ENCODE measurements at regions not wholly inside any gene's neighbourhood (a gene's known extent, or its start where the extent isn't known, plus 50 kb on each side); places are given as distances from the start of the nearest gene placed in this dataset.

GRCh38 chr13:31885994-31886393 lies 145.6 kb upstream of the FRY start:
- ChIA-PET CTCF (interaction anchor here in 1 of 2 donors (0.6 kb wide), 1 partner anchor 523 kb away, joined by 3 read pairs; no protein-coding TSS in a partner anchor), POLR2A (no interaction called here)
- H3K27ac Mint-ChIP-seq, result no peak overlapping the region
- DNase-seq, result no peak
- Histone ChIP-seq H3K36me3 (ENCODE audit: control insufficient read depth in 2 of 2, extremely low read depth in 1 of 2, insufficient read depth in 1 of 2, low read length in 1 of 2) (no peaks in the 10 kb centered on the region), H3K9me3 (no peaks in the 10 kb centered on the region), H3K4me3 (ENCODE audit: control insufficient read depth in 1 of 2, extremely low read depth in 1 of 2, low read length in 1 of 2) (no peak overlapping the region), H3K27ac (ENCODE audit: low read length) (no peak overlapping the region), H3K27me3 (replicated peaks in 1 of 2; ENCODE audit: control insufficient read depth in 2 of 2, extremely low read depth in 1 of 2, insufficient read depth in 2 of 2, low read length in 1 of 2) (no peaks in the 10 kb centered on the region), H3K4me1 (ENCODE audit: control insufficient read depth in 1 of 2, extremely low read depth in 1 of 2, insufficient read depth in 2 of 2, low read length in 2 of 2) (no peaks in the 10 kb centered on the region)
- no peaks in the 10 kb centered on the region for H3K4me1 Mint-ChIP-seq
- H3K4me3 Mint-ChIP-seq, result no peak overlapping the region
- H3K36me3 Mint-ChIP-seq, result peaks cover 3% of the 10 kb centered on the region
- no peaks in the 10 kb centered on the region for H3K9me3 Mint-ChIP-seq
- ATAC-seq (replicated peaks in 1 of 4), result no peak
- WGBS (ENCODE audit: insufficient coverage), result 94% methylated on average over 5 of the region's 6 CpGs
- no peaks in the 10 kb centered on the region for H3K27me3 Mint-ChIP-seq

- Mint-ChIP-seq H3K27ac (no peak overlapping the region), H3K36me3 (peaks cover 3% of the 10 kb centered on the region), H3K9me3 (no peaks in the 10 kb centered on the region), H3K4me1 (no peaks in the 10 kb centered on the region), H3K27me3 (no peaks in the 10 kb centered on the region), H3K4me3 (no peak overlapping the region)
- DNase-seq (no peak), ATAC-seq (replicated peaks in 1 of 4) (no peak)
- no peaks in the 10 kb centered on the region for H3K9me3 ChIP-seq
- H3K4me1 ChIP-seq (ENCODE audit: control insufficient read depth in 1 of 2, extremely low read depth in 1 of 2, insufficient read depth in 2 of 2, low read length in 2 of 2), result no peaks in the 10 kb centered on the region
- no peak overlapping the region for H3K27ac ChIP-seq (ENCODE audit: low read length)
- WGBS (ENCODE audit: insufficient coverage), result no CpG with 5 or more reads among the region's 2 CpGs
- H3K36me3 ChIP-seq (ENCODE audit: control insufficient read depth in 2 of 2, extremely low read depth in 1 of 2, insufficient read depth in 1 of 2, low read length in 1 of 2), result no peaks in the 10 kb centered on the region
- CTCF ChIA-PET, result no interaction called here
- H3K27me3 ChIP-seq (replicated peaks in 1 of 2; ENCODE audit: control insufficient read depth in 2 of 2, extremely low read depth in 1 of 2, insufficient read depth in 2 of 2, low read length in 1 of 2), result no peaks in the 10 kb centered on the region
- POLR2A ChIA-PET, result no interaction called here
- H3K4me3 ChIP-seq (ENCODE audit: control insufficient read depth in 1 of 2, extremely low read depth in 1 of 2, low read length in 1 of 2), result no peak overlapping the region
Measured at GRCh38 chr13:31887286-31887685, 144.3 kb upstream of the FRY start.

- Histone ChIP-seq H3K4me3 (ENCODE audit: control insufficient read depth in 1 of 2, extremely low read depth in 1 of 2, low read length in 1 of 2) (no peak overlapping the region), H3K4me1 (ENCODE audit: control insufficient read depth in 1 of 2, extremely low read depth in 1 of 2, insufficient read depth in 2 of 2, low read length in 2 of 2) (no peaks in the 10 kb centered on the region), H3K27ac (ENCODE audit: low read length) (no peak overlapping the region), H3K9me3 (no peaks in the 10 kb centered on the region), H3K27me3 (replicated peaks in 1 of 2; ENCODE audit: control insufficient read depth in 2 of 2, extremely low read depth in 1 of 2, insufficient read depth in 2 of 2, low read length in 1 of 2) (peaks cover 0 to 3% of the 10 kb centered on the region in 2 experiments), H3K36me3 (ENCODE audit: control insufficient read depth in 2 of 2, extremely low read depth in 1 of 2, insufficient read depth in 1 of 2, low read length in 1 of 2) (no peaks in the 10 kb centered on the region)
- Mint-ChIP-seq H3K9me3 (no peaks in the 10 kb centered on the region), H3K4me3 (no peak overlapping the region), H3K27ac (no peak overlapping the region), H3K4me1 (peaks cover 0 to 13% (median 3%) of the 10 kb centered on the region in 3 donors), H3K36me3 (peaks cover 3% of the 10 kb centered on the region), H3K27me3 (peaks cover 0 to 5% of the 10 kb centered on the region in 2 donors)
- ChIA-PET CTCF (no interaction called here), POLR2A (no interaction called here)
- DNase-seq, result no peak
- ATAC-seq (replicated peaks in 1 of 4), result no peak
- WGBS (ENCODE audit: insufficient coverage), result no CpG with 5 or more reads among the region's 5 CpGs
Measured at GRCh38 chr13:31890946-31891345, 140.6 kb upstream of the FRY start.

GRCh38 chr13:31891472-31891871 lies 140.1 kb upstream of the FRY start:
- Mint-ChIP-seq H3K36me3 (peaks cover 3% of the 10 kb centered on the region), H3K27me3 (peaks cover 0 to 5% of the 10 kb centered on the region in 2 donors), H3K27ac (no peak overlapping the region), H3K4me3 (no peak overlapping the region), H3K9me3 (no peaks in the 10 kb centered on the region), H3K4me1 (peaks cover 0 to 17% (median 6%) of the 10 kb centered on the region in 3 donors)
- CTCF ChIA-PET, result no interaction called here
- ATAC-seq (replicated peaks in 1 of 4) (no peak), DNase-seq (no peak)
- H3K36me3 ChIP-seq (ENCODE audit: control insufficient read depth in 2 of 2, extremely low read depth in 1 of 2, insufficient read depth in 1 of 2, low read length in 1 of 2), result no peaks in the 10 kb centered on the region
- H3K27me3 ChIP-seq (replicated peaks in 1 of 2; ENCODE audit: control insufficient read depth in 2 of 2, extremely low read depth in 1 of 2, insufficient read depth in 2 of 2, low read length in 1 of 2), result peaks cover 0 to 3% of the 10 kb centered on the region in 2 experiments
- no CpG with 5 or more reads among the region's 2 CpGs for WGBS (ENCODE audit: insufficient coverage)
- H3K4me1 ChIP-seq (ENCODE audit: control insufficient read depth in 1 of 2, extremely low read depth in 1 of 2, insufficient read depth in 2 of 2, low read length in 2 of 2), result peaks cover 0 to 2% of the 10 kb centered on the region in 2 experiments
- no peak overlapping the region for H3K4me3 ChIP-seq (ENCODE audit: control insufficient read depth in 1 of 2, extremely low read depth in 1 of 2, low read length in 1 of 2)
- POLR2A ChIA-PET, result no interaction called here
- H3K9me3 ChIP-seq, result no peaks in the 10 kb centered on the region
- H3K27ac ChIP-seq (ENCODE audit: low read length), result no peak overlapping the region

- Histone ChIP-seq H3K27me3 (replicated peaks in 1 of 2; ENCODE audit: control insufficient read depth in 2 of 2, extremely low read depth in 1 of 2, insufficient read depth in 2 of 2, low read length in 1 of 2) (peaks cover 0 to 3% of the 10 kb centered on the region in 2 experiments), H3K27ac (ENCODE audit: low read length) (no peak overlapping the region), H3K4me3 (ENCODE audit: control insufficient read depth in 1 of 2, extremely low read depth in 1 of 2, low read length in 1 of 2) (no peak overlapping the region), H3K4me1 (ENCODE audit: control insufficient read depth in 1 of 2, extremely low read depth in 1 of 2, insufficient read depth in 2 of 2, low read length in 2 of 2) (peaks cover 4 to 10% of the 10 kb centered on the region in 2 experiments), H3K9me3 (no peaks in the 10 kb centered on the region), H3K36me3 (ENCODE audit: control insufficient read depth in 2 of 2, extremely low read depth in 1 of 2, insufficient read depth in 1 of 2, low read length in 1 of 2) (no peaks in the 10 kb centered on the region)
- ChIA-PET CTCF (interaction anchor here in 1 of 2 donors (2.9 kb wide), 1 partner anchor 15 kb away, joined by 8 read pairs; no protein-coding TSS in a partner anchor), POLR2A (no interaction called here)
- WGBS (ENCODE audit: insufficient coverage), result no CpG with 5 or more reads among the region's 1 CpG
- Mint-ChIP-seq H3K4me3 (no peak overlapping the region), H3K36me3 (no peaks in the 10 kb centered on the region), H3K27ac (no peak overlapping the region), H3K4me1 (peaks cover 0 to 33% (median 14%) of the 10 kb centered on the region in 3 donors), H3K9me3 (no peaks in the 10 kb centered on the region), H3K27me3 (peaks cover 0 to 5% of the 10 kb centered on the region in 2 donors)
- DNase-seq (no peak), ATAC-seq (replicated peaks in 1 of 4) (no peak)
Measured at GRCh38 chr13:31894931-31895330, 136.6 kb upstream of the FRY start.

GRCh38 chr13:31895691-31896090 lies 135.9 kb upstream of the FRY start:
- Mint-ChIP-seq H3K4me1 (peaks cover 0 to 33% (median 14%) of the 10 kb centered on the region in 3 donors), H3K9me3 (no peaks in the 10 kb centered on the region), H3K27me3 (peaks cover under 1 to 5% of the 10 kb centered on the region in 2 donors), H3K27ac (peak overlapping the region; percentile 12 to 41), H3K4me3 (no peak overlapping the region), H3K36me3 (no peaks in the 10 kb centered on the region)
- no peaks in the 10 kb centered on the region for H3K36me3 ChIP-seq (ENCODE audit: control insufficient read depth in 2 of 2, extremely low read depth in 1 of 2, insufficient read depth in 1 of 2, low read length in 1 of 2)
- ATAC-seq (replicated peaks in 1 of 4) (no peak), DNase-seq (no peak)
- CTCF ChIA-PET, result interaction anchor here in 1 of 2 donors (0.5 to 2.9 kb wide), 2 partner anchors 14 to 720 kb away, joined by 6 to 8 read pairs; no protein-coding TSS in a partner anchor
- no peaks in the 10 kb centered on the region for H3K9me3 ChIP-seq
- H3K27me3 ChIP-seq (replicated peaks in 1 of 2; ENCODE audit: control insufficient read depth in 2 of 2, extremely low read depth in 1 of 2, insufficient read depth in 2 of 2, low read length in 1 of 2), result peaks cover 0 to 3% of the 10 kb centered on the region in 2 experiments
- POLR2A ChIA-PET, result no interaction called here
- H3K4me1 ChIP-seq (ENCODE audit: control insufficient read depth in 1 of 2, extremely low read depth in 1 of 2, insufficient read depth in 2 of 2, low read length in 2 of 2), result peaks cover 4 to 10% of the 10 kb centered on the region in 2 experiments
- no peak overlapping the region for H3K4me3 ChIP-seq (ENCODE audit: control insufficient read depth in 1 of 2, extremely low read depth in 1 of 2, low read length in 1 of 2)
- WGBS (ENCODE audit: insufficient coverage), result 100% methylated on average over 3 of the region's 3 CpGs
- no peak overlapping the region for H3K27ac ChIP-seq (ENCODE audit: low read length)

- Mint-ChIP-seq H3K4me3 (no peak overlapping the region), H3K27me3 (peaks cover 5% of the 10 kb centered on the region in 2 donors), H3K9me3 (no peaks in the 10 kb centered on the region), H3K36me3 (no peaks in the 10 kb centered on the region), H3K27ac (no peak overlapping the region), H3K4me1 (peaks cover 0 to 35% (median 14%) of the 10 kb centered on the region in 3 donors)
- Histone ChIP-seq H3K36me3 (ENCODE audit: control insufficient read depth in 2 of 2, extremely low read depth in 1 of 2, insufficient read depth in 1 of 2, low read length in 1 of 2) (no peaks in the 10 kb centered on the region), H3K4me3 (ENCODE audit: control insufficient read depth in 1 of 2, extremely low read depth in 1 of 2, low read length in 1 of 2) (no peak overlapping the region), H3K4me1 (ENCODE audit: control insufficient read depth in 1 of 2, extremely low read depth in 1 of 2, insufficient read depth in 2 of 2, low read length in 2 of 2) (peaks cover 4 to 10% of the 10 kb centered on the region in 2 experiments), H3K27ac (ENCODE audit: low read length) (no peak overlapping the region), H3K9me3 (no peaks in the 10 kb centered on the region), H3K27me3 (replicated peaks in 1 of 2; ENCODE audit: control insufficient read depth in 2 of 2, extremely low read depth in 1 of 2, insufficient read depth in 2 of 2, low read length in 1 of 2) (peaks cover 0 to 3% of the 10 kb centered on the region in 2 experiments)
- CTCF ChIA-PET, result interaction anchor here (1.0 to 2.9 kb wide), 2 partner anchors 9 to 13 kb away, joined by 3 to 8 read pairs; no protein-coding TSS in a partner anchor
- no peak for DNase-seq
- ATAC-seq (replicated peaks in 1 of 4), result no peak
- POLR2A ChIA-PET, result no interaction called here
- WGBS (ENCODE audit: insufficient coverage), result no CpG with 5 or more reads among the region's 2 CpGs
Measured at GRCh38 chr13:31896427-31896826, 135.1 kb upstream of the FRY start.
